SKM-1 (cell line): ENCODE measurements at regions not wholly inside any gene's neighbourhood (a gene's known extent, or its start where the extent isn't known, plus 50 kb on each side); places are given as distances from the start of the nearest gene placed in this dataset.
"Not testable (repeated sequence)": the region's sequence is repeated elsewhere in the genome, so short reads cannot be mapped to it uniquely, and the experiment has no call there.

Source experiments
- DNase-seq: peaks from one replicate; lab custom pipeline; 2025; ENCODE audit not compliant: unreplicated experiment; lab: John Stamatoyannopoulos, UW

- no peak for DNase-seq
Measured at GRCh38 chr7:29649028-29649716, 85.5 kb downstream of the PRR15 start.

- no peak for DNase-seq
Measured at GRCh38 chr7:29649876-29650275, 86.2 kb downstream of the PRR15 start.

DNA sequence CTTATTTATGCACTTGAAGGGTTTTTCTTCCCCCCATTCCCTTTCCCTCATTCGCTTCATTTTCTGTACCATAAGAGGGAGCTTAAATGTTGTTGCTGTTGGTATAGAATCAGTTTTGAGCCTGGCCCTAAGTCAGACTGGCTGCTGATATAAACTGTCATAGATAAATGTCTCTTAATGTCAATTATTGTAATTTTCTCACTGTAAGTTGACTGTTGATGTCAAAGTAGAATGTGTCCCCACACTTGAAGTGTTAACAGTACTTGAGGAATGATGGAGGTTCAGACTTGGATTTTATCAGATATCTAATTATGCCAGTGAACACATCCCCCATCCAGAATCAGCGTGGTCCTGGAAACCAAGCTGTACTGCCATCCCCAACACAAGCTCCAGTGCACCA lies 87.8 kb downstream of the PRR15 start:
- DNase-seq = no peak

DNA sequence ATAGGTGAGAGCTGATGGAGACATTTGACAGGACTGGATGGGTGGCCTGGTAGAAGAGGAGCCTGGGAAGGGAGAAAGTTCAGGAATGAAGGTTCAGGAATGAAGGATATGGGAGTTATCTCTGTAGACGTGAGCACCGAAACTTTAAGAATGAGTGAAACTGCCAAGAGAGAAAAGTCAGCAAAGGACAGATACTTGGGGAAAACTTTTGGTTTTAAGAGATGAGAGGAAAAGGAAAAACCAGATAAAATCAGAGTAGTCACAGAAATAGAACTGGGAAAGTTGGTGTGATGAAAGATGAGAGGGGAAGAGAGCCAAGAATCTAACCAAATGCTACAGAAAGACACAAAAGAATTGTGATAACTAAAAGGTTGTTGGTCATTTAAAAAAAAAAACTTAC lies 88.9 kb downstream of the PRR15 start:
- DNase-seq = no peak

DNA sequence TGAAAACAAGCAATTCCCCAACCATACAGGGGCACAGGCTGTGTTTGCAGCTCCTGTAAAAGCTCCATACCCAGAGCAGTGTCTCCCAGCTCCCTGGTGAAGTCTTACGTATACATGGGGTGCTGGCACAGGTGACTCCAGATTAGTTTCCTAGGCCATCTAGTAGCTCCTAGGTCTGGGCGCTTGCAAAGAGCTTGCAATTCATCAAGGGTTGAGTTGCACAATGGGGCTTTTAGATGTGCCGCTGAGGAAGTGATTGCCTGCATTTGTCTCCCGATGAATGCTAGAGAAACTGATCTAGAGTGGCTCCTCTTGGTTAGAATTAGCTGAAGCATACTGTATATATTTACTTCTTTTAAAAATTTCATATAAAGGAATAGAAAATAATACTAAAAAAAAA lies 90.7 kb downstream of the PRR15 start:
- DNase-seq = not testable (repeated sequence)

DNA sequence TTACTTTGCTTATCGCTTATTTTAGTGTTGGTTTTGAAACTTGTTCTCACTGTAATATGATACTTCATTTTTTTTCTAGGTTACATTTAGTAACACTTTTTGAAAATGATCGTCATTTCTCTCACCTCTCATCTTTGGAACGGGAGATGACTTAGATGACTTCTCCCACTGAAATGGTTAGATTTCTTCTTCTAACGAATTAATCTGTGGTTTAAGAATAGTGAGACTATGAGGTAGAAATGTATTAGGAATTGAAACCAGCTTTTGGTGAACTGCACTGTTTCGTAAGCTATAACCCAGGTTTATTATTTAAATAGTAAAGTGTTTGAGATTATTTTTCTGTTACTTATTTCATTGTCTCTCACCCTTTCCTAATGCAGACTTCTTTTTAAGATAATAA lies 93.7 kb downstream of the PRR15 start:
- no peak for DNase-seq

DNA sequence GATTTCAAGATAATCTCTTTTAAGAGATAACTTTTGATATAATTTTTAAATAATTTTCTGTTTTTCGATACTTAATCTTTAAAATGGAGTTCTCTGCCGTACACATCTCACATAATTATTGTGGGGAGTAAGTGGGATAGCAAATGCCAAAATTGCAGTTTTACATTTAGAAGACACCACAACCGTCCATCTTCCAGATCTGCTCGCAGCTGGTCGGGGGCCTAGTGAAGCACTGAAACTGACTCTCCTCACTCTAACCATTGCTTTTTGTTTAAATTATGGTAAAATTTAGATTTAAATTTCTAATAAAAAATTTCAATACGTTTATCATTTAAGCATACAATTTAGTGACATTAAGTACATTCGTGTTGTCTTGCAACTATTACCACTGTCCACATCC lies 94.2 kb downstream of the PRR15 start:
- no peak for DNase-seq

DNA sequence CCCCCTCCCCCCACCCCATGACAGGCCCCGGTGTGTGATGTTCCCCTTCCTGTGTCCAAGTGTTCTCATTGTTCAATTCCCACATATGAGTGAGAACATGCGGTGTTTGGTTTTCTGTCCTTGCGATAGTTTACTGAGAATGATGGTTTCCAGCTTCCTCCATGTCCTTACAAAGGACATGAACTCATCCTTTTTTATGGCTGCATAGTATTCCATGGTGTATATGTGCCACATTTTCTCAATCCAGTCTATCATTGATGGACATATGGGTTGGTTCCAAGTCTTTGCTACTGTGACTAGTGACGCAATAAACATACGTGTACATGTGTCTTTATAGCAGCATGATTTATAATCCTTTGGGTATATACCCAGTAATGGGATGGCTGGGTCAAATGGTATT lies 95.6 kb downstream of the PRR15 start:
- DNase-seq = not testable (repeated sequence)

- DNase-seq = not testable (repeated sequence)
Measured at GRCh38 chr7:29662899-29663298, 99.3 kb downstream of the PRR15 start.

GRCh38 chr7:29664999-29665398 lies 101.4 kb downstream of the PRR15 start:
- DNase-seq = not testable (repeated sequence)

- DNase-seq = not testable (repeated sequence)
Measured at GRCh38 chr7:29667096-29667669, 103.5 kb downstream of the PRR15 start.

GRCh38 chr7:29671286-29671685 lies 107.7 kb downstream of the PRR15 start:
- DNase-seq = not testable (repeated sequence)

DNA sequence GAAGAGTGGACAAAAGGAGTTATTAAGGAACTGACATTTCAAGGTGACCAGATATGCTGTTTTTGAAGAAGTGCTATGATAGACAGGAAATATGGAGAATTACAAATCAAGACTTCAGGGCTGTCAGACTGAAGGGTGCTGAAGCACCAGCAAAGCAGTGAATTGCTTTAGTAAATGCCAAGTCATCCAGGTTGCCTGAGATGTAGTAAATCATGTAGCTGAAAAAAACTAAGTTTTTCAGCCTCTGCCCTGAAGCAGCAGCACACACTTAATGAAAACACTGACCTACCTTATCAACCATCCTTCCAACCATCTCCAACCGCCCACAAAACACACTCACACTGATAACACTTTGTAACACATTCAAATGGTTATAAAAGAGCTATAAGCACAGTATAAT lies 110.0 kb downstream of the PRR15 start:
- not testable (repeated sequence) for DNase-seq

DNA sequence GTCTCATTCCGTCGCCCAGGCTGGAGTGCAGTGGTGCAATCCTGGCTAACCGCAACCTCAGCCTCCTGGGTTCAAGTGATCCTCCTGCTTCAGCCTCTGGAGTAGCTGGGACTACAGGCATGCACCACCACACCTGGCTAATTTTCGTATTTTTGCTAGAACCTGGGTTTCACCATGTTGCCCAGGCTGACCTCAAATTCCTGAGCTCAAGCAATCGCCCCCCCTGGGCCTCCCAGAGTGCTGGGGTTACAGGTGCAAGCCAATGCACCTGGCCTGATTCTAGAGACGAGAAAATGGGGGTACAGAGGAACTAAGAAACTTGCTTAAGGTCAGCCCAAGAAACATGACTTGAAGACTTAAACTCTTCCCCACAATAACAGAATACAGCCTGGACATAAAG lies 111.0 kb downstream of the PRR15 start:
- not testable (repeated sequence) for DNase-seq

GRCh38 chr7:29677254-29677653 lies 113.6 kb downstream of the PRR15 start:
- not testable (repeated sequence) for DNase-seq

DNA sequence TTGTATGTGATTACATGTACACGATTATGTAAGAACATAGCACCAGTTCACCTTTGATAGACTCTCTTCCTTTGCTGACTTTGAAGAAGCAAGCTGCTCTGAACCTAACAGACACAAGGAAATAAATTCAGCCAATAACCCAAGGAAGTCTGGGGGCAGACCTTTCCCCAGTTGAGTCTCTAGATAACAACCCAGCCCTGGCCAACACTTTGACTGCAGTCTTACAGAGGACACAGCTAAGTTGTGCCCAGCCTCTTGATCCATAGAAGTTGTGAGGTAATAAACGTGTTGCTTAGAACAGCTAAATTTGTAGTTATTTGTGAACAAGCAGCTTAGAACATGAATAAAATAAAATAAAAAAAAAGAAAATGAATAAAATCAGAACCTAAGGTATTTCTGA lies 116.3 kb downstream of the PRR15 start:
- DNase-seq = not testable (repeated sequence)

DNA sequence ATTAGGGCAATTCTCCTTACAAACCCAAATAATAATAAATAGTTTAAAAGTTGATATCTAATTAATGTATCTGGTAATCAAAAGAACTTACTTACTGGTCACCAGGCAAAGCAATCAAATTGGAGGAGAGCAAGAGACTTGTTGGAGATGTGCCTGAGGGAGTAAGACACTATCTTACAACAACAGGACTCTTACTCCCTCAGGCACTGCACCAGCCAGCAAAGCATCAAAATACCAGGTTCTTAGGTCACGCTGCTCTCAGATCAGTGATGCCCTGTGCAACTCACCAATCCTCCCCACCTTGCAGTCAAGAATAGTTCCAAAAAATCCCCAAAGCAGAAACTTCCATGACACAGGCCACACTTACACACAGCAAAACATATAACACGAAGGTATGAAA lies 117.0 kb downstream of the PRR15 start:
- not testable (repeated sequence) for DNase-seq

DNA sequence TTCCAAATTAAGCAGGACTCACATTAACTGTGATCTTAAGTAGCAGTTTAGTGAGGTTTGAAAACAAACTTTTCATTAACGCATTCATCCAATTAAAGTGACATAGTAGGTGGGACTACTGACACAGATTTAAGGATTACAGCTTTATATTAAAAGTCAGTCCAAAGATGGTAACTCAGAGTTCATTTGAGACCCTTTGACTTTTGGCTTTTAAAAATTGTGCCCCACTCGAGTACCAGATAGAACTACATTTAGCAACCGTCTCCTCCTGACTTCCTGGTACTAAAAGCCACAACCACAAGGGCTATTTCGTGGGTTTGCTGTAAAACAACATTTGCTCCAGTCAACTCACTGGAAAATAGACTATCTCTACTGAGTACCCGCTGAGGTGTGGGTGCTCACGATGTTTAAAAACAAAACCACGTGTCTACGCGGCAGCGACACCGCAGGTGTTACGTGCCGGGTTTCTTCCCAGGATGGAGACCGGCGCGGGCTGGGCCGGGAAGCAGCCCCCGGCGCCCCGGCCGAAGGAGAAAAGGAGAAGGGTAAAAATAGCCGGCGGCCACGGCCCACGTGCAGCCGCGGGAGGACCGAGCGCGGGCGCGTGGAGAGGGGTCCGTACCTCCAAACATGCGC lies 120.6 kb downstream of the PRR15 start:
- not testable (repeated sequence) for DNase-seq

DNA sequence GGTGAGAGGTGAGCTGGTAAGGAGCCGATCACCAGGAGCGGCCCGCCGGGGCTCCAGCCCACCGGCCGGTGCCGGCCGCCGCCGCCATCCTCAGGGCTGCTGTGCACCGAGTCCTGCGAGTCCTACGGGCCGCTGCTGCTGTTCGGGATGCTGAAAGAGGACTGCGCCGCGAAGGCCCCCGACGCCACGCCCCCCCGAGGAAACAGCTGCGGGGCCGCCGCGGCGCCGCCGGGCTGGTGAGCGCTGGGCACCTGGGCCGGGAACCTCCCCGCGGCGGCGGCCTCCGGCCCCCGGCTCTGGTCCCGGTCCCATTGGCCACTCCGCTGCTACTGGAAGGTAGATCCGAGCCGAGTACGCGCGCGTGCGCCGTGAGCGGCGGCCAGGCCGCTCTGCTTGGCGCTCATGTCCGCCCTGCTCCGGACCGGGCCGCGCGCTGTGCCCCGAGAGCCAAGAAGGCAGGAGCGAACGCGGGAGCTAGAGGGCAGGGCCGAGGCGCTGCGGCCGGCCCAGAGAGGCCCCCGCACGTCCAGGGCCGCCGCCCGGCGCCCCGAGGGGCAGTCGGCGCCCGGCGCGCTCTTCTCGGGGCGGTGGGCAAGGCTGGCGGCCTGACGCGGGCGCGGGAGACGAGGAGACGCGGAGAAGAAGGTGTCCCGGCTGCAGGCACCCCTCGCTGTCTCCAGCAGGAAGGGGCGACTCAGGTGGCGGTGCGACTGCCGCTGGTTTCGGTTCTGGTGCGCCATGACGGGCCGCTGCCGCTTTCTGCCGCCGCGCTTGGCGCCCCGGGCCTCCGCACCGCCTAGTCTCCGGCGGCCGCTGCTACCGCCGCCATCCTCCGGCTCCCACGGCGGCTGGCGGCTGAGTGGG lies 121.3 kb upstream of the WIPF3 start:
- peak; percentile 3 for DNase-seq

DNA sequence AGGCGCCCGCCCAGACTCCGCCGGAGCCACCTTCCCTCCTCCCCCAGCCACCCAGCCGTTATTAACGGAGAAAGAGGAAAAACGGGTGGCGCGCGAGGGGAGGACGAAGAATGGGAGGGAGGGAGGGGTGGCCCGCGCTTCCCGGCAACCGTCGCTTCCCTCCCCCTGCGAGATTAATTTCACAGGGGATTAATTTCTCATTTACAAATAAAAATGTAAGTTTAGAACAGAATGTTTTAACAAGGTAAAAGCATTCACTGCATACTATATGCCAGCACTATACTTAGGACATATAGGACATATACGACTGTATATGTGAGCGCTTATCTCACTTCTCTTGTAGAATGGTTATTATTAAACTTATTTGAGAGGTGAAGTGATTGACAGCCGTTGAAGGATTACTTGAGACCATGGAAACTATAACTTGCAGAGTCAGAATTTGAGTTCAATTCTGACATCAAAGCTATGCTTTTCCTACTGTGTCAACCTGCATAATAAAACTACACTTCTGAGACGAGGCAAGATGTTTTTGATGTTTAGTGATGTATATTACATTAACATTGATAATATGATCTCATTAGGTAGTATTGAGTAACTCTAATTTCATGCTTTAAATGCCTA lies 120.5 kb upstream of the WIPF3 start:
- not testable (repeated sequence) for DNase-seq

DNA sequence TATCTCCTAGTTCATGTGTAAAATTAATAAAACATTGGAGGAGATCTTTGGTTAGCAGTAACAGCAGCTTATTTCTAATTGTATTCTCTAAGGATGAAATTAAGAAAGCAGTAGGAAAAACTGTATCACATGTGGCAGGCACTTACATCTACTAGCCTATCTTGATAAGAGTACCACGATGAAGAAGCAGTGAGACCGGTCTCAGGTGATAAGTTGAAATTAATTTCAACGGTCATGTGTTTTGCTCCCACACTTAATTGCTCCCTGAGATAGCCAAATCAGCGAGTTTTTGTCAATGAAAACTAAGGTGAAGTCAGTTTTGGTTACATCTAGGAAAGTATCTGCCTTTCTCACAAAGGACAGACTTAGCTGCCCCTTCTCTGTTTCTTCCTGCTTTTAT lies 115.8 kb upstream of the WIPF3 start:
- not testable (repeated sequence) for DNase-seq
